Neural crest cell (in vitro differentiated cells): ENCODE measurements at regions not wholly inside any gene's neighbourhood (a gene's known extent, or its start where the extent isn't known, plus 50 kb on each side); places are given as distances from the start of the nearest gene placed in this dataset.

Experiments
- DNase-seq: peaks from one replicate; pipeline ENCODE4 v3.0.0; 2021; ENCODE audit warnings: low read depth, mixed read lengths, low spot score
- H3K27ac Mint-ChIP-seq: one replicate; pipeline ENCODE4 v1.8.0; 2021; ENCODE audit warnings: mild to moderate bottlenecking, mixed read lengths; ENCODE audit not compliant: unreplicated experiment
- H3K27me3 Mint-ChIP-seq: 2 replicates; pipeline ENCODE4 v1.8.0; 2021; ENCODE audit warnings: low read depth, mild to moderate bottlenecking, mixed read lengths
- H3K36me3 Mint-ChIP-seq: 2 replicates; pipeline ENCODE4 v1.8.0; 2021; ENCODE audit warnings: low read depth, mild to moderate bottlenecking, mixed read lengths
- H3K4me1 Mint-ChIP-seq: 2 replicates; pipeline ENCODE4 v1.8.0; 2021; ENCODE audit warnings: mixed read lengths
- H3K4me3 Mint-ChIP-seq: one replicate; pipeline ENCODE4 v1.8.0; 2021; ENCODE audit warnings: mild to moderate bottlenecking, mixed read lengths
- H3K9me3 Mint-ChIP-seq: 2 replicates; pipeline ENCODE4 v1.8.0; 2021; ENCODE audit warnings: mixed read lengths
- TF ChIP-seq, protein P1 (sequence below): fragments of 200-600 bp; sonication (generic); conservative IDR thresholded peaks from 2 replicates; pipeline ENCODE4 v1.5.0; 2021; ENCODE audit warnings: antibody characterized with exemption, mild to moderate bottlenecking

DNA sequence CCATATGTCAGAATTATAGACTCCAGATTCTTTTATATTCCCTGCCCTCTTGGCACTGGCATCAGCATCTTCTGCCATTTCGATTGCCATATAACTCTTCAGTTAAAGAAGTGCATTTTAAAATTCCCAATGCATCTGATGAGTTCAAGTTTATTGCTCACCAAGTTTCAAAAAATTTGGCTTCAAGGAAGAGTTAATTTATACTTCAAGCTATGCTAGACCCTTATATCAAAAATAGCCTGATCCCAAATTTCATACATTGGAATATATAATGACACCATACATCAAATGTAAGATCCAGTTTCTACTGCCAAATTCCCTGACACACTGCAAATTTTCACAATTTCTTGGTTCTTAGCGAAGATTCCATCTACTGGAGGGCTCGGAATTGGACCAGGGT is 1058.6 kb downstream of the NTRK3 start:
- H3K9me3 Mint-ChIP-seq: peaks cover 2% of the 10 kb centered on the region
- TF ChIP-seq, protein P1, sequence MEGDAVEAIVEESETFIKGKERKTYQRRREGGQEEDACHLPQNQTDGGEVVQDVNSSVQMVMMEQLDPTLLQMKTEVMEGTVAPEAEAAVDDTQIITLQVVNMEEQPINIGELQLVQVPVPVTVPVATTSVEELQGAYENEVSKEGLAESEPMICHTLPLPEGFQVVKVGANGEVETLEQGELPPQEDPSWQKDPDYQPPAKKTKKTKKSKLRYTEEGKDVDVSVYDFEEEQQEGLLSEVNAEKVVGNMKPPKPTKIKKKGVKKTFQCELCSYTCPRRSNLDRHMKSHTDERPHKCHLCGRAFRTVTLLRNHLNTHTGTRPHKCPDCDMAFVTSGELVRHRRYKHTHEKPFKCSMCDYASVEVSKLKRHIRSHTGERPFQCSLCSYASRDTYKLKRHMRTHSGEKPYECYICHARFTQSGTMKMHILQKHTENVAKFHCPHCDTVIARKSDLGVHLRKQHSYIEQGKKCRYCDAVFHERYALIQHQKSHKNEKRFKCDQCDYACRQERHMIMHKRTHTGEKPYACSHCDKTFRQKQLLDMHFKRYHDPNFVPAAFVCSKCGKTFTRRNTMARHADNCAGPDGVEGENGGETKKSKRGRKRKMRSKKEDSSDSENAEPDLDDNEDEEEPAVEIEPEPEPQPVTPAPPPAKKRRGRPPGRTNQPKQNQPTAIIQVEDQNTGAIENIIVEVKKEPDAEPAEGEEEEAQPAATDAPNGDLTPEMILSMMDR: no peak

DNA sequence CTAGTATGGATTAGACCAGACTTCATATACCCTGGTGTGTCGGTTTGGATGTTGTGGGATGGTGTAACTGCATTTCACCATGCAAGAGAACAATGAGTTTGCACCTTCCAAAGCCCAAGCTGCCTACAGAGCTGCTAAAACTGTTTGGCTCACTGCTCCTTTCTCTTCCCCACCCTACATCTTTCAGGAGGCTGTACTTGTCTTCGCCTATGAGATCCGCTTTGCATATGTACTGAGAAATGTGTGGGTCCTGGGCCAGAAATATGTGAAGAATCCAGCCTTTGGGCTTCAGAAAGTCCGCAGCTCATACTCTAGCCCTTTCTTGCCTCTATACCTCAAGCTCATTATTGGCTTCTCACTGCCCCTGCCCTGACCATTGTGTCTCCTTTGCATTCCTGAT is 1060.0 kb downstream of the NTRK3 start:
- no peak overlapping the region for H3K4me3 Mint-ChIP-seq
- peaks cover 3% of the 10 kb centered on the region for H3K9me3 Mint-ChIP-seq
- no peaks in the 10 kb centered on the region for H3K36me3 Mint-ChIP-seq
- TF ChIP-seq, protein P1: no peak
- H3K4me1 Mint-ChIP-seq: no peaks in the 10 kb centered on the region
- H3K27ac Mint-ChIP-seq: no peak overlapping the region
- no peak for DNase-seq
- H3K27me3 Mint-ChIP-seq: peaks cover 4% of the 10 kb centered on the region

More for the DNA sequence above, 1058.6 kb downstream of the NTRK3 start:
- no peak overlapping the region for H3K27ac Mint-ChIP-seq
- DNase-seq: no peak
- H3K4me1 Mint-ChIP-seq: no peaks in the 10 kb centered on the region
- H3K4me3 Mint-ChIP-seq: no peak overlapping the region
- H3K27me3 Mint-ChIP-seq: peaks cover 4% of the 10 kb centered on the region
- H3K36me3 Mint-ChIP-seq: no peaks in the 10 kb centered on the region

DNA sequence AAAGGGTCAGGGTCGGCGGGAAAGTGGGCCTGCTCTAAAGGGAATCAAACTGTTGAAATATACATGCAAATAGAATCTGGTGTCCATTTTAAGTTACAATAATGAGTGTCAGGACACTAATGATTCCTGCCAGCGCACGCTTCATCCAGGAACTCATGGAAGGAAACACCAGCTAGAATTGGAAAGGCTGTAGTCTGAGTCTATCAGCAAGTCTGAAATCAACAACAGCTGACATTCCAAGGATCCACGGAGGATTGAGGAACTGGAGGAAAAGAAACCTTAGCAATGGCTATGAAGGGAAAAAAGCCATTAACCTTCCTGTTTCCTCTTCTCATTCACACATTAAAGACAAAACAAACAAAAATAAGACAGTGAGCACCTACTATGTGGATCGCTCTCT is 1063.1 kb downstream of the NTRK3 start:
- Mint-ChIP-seq H3K27ac (no peak overlapping the region), H3K9me3 (peaks cover 9% of the 10 kb centered on the region), H3K4me3 (no peak overlapping the region)

DNA sequence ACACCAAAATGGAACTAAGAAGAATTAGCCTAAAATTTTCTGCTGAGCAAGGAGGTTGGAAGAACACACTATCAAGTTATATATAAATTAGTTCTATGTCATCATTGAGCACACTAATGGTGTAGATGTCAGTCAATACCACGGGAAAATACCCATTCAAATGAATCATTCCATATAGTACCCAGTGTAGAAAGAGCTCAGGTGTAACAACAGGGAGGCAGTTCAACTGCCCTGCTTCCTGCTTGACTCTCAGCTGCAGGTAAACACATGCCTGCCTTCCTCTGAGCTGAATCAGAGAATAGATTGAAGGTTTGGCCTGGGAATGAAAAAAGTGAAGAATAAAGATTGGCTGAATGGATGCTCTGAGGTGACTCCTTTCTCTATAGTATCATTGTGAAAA is 1088.0 kb downstream of the AGBL1 start:
- Mint-ChIP-seq H3K4me1 (no peaks in the 10 kb centered on the region), H3K27me3 (peaks cover 2% of the 10 kb centered on the region), H3K9me3 (peaks cover 2% of the 10 kb centered on the region), H3K36me3 (no peaks in the 10 kb centered on the region), H3K27ac (no peak overlapping the region), H3K4me3 (no peak overlapping the region)
- DNase-seq: no peak
- TF ChIP-seq, protein P1: no peak

More for the DNA sequence above, 1063.1 kb downstream of the NTRK3 start:
- Mint-ChIP-seq H3K27me3 (peaks cover 4% of the 10 kb centered on the region), H3K36me3 (no peaks in the 10 kb centered on the region), H3K4me1 (peaks cover 6% of the 10 kb centered on the region)
- TF ChIP-seq, protein P1: no peak
- no peak for DNase-seq

DNA sequence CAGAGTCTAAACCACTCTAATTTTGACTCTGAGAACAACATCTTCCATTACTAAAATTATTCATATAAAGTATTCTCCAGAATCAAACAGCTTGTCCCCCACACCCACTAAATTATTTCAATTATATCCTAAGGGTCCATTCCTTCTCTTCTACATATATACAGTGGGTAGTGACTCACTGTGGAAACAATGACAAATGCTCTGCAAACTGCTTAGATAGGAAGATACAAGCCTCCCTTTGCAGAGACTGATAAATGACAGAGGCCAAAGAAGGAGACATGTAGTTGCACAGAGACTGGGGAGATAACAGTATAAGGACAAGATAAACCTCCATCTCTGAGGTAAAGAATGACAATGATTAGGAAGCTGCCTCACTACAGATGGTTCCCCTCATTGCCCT is 1087.4 kb downstream of the AGBL1 start:
- TF ChIP-seq, protein P1: no peak
- no peaks in the 10 kb centered on the region for H3K36me3 Mint-ChIP-seq
- H3K9me3 Mint-ChIP-seq: peaks cover 2% of the 10 kb centered on the region
- no peak overlapping the region for H3K27ac Mint-ChIP-seq
- H3K4me3 Mint-ChIP-seq: no peak overlapping the region
- no peaks in the 10 kb centered on the region for H3K4me1 Mint-ChIP-seq
- peaks cover 2% of the 10 kb centered on the region for H3K27me3 Mint-ChIP-seq
- DNase-seq: no peak

DNA sequence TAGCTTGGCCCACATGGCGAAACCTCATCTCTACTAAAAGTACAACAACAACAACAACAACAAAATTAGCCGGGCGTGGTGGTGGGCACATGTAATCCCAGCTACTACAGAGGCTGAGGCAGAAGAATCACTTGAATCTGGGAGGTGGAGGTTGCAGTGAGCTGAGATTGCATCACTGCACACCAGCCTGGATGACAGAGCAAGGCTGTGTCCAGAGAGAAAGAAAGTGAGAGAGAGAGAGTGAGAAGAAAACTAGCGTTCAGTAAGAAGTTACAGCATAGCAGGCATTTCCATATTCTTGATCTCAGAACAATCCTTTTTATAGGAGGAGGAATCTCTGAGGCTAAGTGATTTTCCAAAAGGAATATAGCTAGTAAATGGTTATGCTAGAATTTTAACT is 1076.1 kb downstream of the AGBL1 start:
- H3K4me1 Mint-ChIP-seq: no peaks in the 10 kb centered on the region
- no peaks in the 10 kb centered on the region for H3K36me3 Mint-ChIP-seq
- H3K4me3 Mint-ChIP-seq: no peak overlapping the region
- DNase-seq: no peak
- H3K27ac Mint-ChIP-seq: no peak overlapping the region
- TF ChIP-seq, protein P1: no peak
- H3K9me3 Mint-ChIP-seq: peaks cover 5% of the 10 kb centered on the region
- H3K27me3 Mint-ChIP-seq: peaks cover 6% of the 10 kb centered on the region
